B cell (primary cell): ENCODE measurements at regions not wholly inside any gene's neighbourhood (a gene's known extent, or its start where the extent isn't known, plus 50 kb on each side); places are given as distances from the start of the nearest gene placed in this dataset.

Experiments used
- ATAC-seq: fragments of 200-7000 bp; cut with Tn5 transposase; one replicate; pipeline ENCODE4 v1.10.0; 2021; ENCODE audit warnings: low read depth, mild to moderate bottlenecking, moderate number of reproducible peaks, moderate library complexity
- CTCF ChIA-PET: fragments of 350-600 bp; sonication (Branson Sonifier 250); formaldehyde crosslinking; loops from one replicate; lab custom pipeline; 2021; ENCODE audit warnings: antibody characterized with exemption, inconsistent platforms; lab: Charles Lee
- POLR2A ChIA-PET: fragments of 350-600 bp; sonication (Branson Sonifier 250); formaldehyde crosslinking; loops from one replicate; lab custom pipeline; 2021; ENCODE audit warnings: antibody characterized with exemption; lab: Charles Lee
- DNase-seq: peaks from one replicate; pipeline ENCODE4 v3.0.0; 2013
- H2AFZ ChIP-seq: 2 replicates; pipeline ENCODE4 v1.6.1; 2012; ENCODE audit warnings: mild to moderate bottlenecking, low read depth, low read length; ENCODE audit not compliant: insufficient read depth, poor library complexity, severe bottlenecking
- H3K27ac ChIP-seq, 2 donors: 1 replicate in 1 of 2; 2 replicates in 1 of 2; pipeline ENCODE4 v1.5.1; 2012 to 2013; ENCODE audit warnings: low read length in 2 of 2, mild to moderate bottlenecking in 2 of 2, moderate library complexity in 1 of 2
- H3K27me3 ChIP-seq, 4 experiments: fragments of 200-600 bp in 1 of 4; sonication (generic) in 1 of 4; replicated peaks in 1 of 4; 1 replicate in 2 of 4; 2 replicates in 2 of 4; pipeline versions ENCODE4 v1.6.1 to v1.7.0; 2013 to 2016; ENCODE audit warnings: low read length in 3 of 4, mild to moderate bottlenecking in 2 of 4, mixed read lengths in 1 of 4, moderate library complexity in 1 of 4; ENCODE audit not compliant: insufficient read depth in 4 of 4, control insufficient read depth in 3 of 4; ENCODE audit errors: control extremely low read depth in 1 of 4
- H3K36me3 ChIP-seq, 2 experiments: replicated peaks in 1 of 2; 1 replicate in 1 of 2; 2 replicates in 1 of 2; pipeline versions ENCODE4 v1.6.1 to v1.7.1; 2013; ENCODE audit warnings: low read length in 1 of 2; ENCODE audit not compliant: insufficient read depth in 2 of 2, control insufficient read depth in 1 of 2; ENCODE audit errors: control extremely low read depth in 1 of 2, extremely low read depth in 1 of 2
- H3K4me1 ChIP-seq, 2 donors: fragments of 200-600 bp in 1 of 2; sonication (generic) in 1 of 2; 1 replicate in 1 of 2; 2 replicates in 1 of 2; pipeline versions ENCODE4 v1.5.1 to v1.6.1; 2013 to 2017; ENCODE audit warnings: low read length in 2 of 2; ENCODE audit not compliant: control insufficient read depth in 2 of 2, insufficient read depth in 2 of 2
- H3K4me2 ChIP-seq: replicated peaks from 2 replicates; pipeline ENCODE3; 2012; ENCODE audit warnings: mild to moderate bottlenecking, low read depth, low read length; ENCODE audit not compliant: poor library complexity, severe bottlenecking
- H3K4me3 ChIP-seq, 5 experiments: fragments of 200-600 bp in 1 of 5; sonication (generic) in 1 of 5; 1 replicate in 3 of 5; 2 replicates in 2 of 5; pipeline versions ENCODE4 v1.5.1 to v1.7.0; 2011 to 2016; ENCODE audit warnings: low read length in 4 of 5, mild to moderate bottlenecking in 4 of 5, low read depth in 2 of 5, control low read depth in 1 of 5, moderate library complexity in 1 of 5; ENCODE audit not compliant: insufficient read depth in 1 of 5; ENCODE audit errors: control extremely low read depth in 1 of 5, extremely low read depth in 1 of 5
- H3K79me2 ChIP-seq: fragments of 200-600 bp; sonication (generic); one replicate; pipeline ENCODE4 v1.6.0; 2016; ENCODE audit warnings: low read length; ENCODE audit not compliant: control insufficient read depth, insufficient read depth
- H3K9ac ChIP-seq: fragments of 200-600 bp; sonication (generic); 2 replicates; pipeline ENCODE4 v1.6.1; 2017; ENCODE audit warnings: mild to moderate bottlenecking, low read length, moderate library complexity
- H3K9me3 ChIP-seq, 3 donors: one replicate each; pipeline versions ENCODE4 v1.6.1 to v1.7.1; 2013; ENCODE audit warnings: low read length in 2 of 3; ENCODE audit not compliant: control insufficient read depth in 2 of 3, insufficient read depth in 1 of 3; ENCODE audit errors: control extremely low read depth in 1 of 3
- H4K20me1 ChIP-seq: 2 replicates; pipeline ENCODE4 v1.6.0; 2012; ENCODE audit warnings: mild to moderate bottlenecking, low read length; ENCODE audit not compliant: insufficient read depth, control insufficient read depth, poor library complexity, severe bottlenecking
- H3K27ac Mint-ChIP-seq: one replicate; pipeline ENCODE4 v1.8.0; 2021; ENCODE audit warnings: mixed read lengths
- H3K27me3 Mint-ChIP-seq: one replicate; pipeline ENCODE4 v1.8.0; 2021; ENCODE audit warnings: mixed read lengths
- H3K4me1 Mint-ChIP-seq: one replicate; pipeline ENCODE4 v1.8.0; 2021; ENCODE audit warnings: mixed read lengths
- H3K4me3 Mint-ChIP-seq: one replicate; pipeline ENCODE4 v1.8.0; 2021; ENCODE audit warnings: mixed read lengths
- H3K9me3 Mint-ChIP-seq: one replicate; pipeline ENCODE4 v1.8.0; 2022; ENCODE audit warnings: mixed read lengths; ENCODE audit not compliant: insufficient read depth
- EZH2 ChIP-seq: IDR thresholded peaks from 2 replicates; pipeline ENCODE4 v1.6.1; 2012; ENCODE audit warnings: borderline replicate concordance, low read depth, mild to moderate bottlenecking, moderate library complexity, low read length; ENCODE audit not compliant: insufficient read depth, poor library complexity, severe bottlenecking
- WGBS: methylation state at CpG from one replicate; pipeline ENCODE4 v1.1.5; 2013; ENCODE audit warnings: missing lambda C conversion rate; ENCODE audit not compliant: insufficient coverage; 5-methylcytosine and 5-hydroxymethylcytosine counted together
- intact Hi-C: fragments of 100-400 bp; cut with micrococcal nuclease; formaldehyde crosslinking; loops from one replicate; pipeline ENCODE4 v1.10.0; 2022
- TF ChIP-seq, protein P1 (sequence below): fragments of 200-600 bp; IDR thresholded peaks from one replicate; pipeline ENCODE4 v1.8.0; 2022; ENCODE audit warnings: antibody characterized with exemption, mild to moderate bottlenecking

DNA sequence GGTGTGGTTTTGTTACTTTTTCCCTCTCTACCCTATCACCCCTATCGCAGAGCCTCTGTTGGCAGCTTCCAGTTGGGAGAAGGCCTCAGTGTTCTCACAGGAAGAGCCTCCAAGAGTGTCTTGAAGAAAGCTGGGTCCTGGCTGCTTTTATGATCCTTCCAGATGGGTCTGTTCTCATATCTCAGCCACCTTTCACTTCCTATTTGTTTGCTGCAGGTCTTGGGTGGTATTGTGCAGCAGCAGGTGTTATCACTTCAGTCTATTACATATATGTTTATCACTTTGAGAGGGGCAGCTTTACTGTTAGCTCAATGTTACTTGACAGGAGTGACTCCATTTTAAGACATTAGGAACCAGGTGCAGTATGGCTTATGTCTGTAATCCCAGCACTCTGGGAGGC lies 59.2 kb upstream of the GDNF start:
- Histone ChIP-seq H4K20me1 (no peaks in the 10 kb centered on the region), H3K79me2 (no peaks in the 10 kb centered on the region), H3K9ac (no peak overlapping the region), H3K9me3 (no peaks in the 10 kb centered on the region), H3K36me3 (no peaks in the 10 kb centered on the region), H3K27me3 (peaks cover 0 to 5% (median 0%) of the 10 kb centered on the region in 4 experiments), H3K4me1 (no peaks in the 10 kb centered on the region), H3K27ac (no peak overlapping the region), H2AFZ (no peak overlapping the region), H3K4me2 (no peak overlapping the region), H3K4me3 (no peak overlapping the region)
- DNase-seq (no peak), ATAC-seq (no peak)
- Mint-ChIP-seq H3K4me3 (no peak overlapping the region), H3K4me1 (no peaks in the 10 kb centered on the region), H3K27me3 (peaks cover 8% of the 10 kb centered on the region), H3K27ac (no peak overlapping the region), H3K9me3 (peaks cover 4% of the 10 kb centered on the region)
- no CpG with 5 or more reads among the region's 1 CpG for WGBS
- no peak for TF ChIP-seq EZH2
- TF ChIP-seq, protein P1, sequence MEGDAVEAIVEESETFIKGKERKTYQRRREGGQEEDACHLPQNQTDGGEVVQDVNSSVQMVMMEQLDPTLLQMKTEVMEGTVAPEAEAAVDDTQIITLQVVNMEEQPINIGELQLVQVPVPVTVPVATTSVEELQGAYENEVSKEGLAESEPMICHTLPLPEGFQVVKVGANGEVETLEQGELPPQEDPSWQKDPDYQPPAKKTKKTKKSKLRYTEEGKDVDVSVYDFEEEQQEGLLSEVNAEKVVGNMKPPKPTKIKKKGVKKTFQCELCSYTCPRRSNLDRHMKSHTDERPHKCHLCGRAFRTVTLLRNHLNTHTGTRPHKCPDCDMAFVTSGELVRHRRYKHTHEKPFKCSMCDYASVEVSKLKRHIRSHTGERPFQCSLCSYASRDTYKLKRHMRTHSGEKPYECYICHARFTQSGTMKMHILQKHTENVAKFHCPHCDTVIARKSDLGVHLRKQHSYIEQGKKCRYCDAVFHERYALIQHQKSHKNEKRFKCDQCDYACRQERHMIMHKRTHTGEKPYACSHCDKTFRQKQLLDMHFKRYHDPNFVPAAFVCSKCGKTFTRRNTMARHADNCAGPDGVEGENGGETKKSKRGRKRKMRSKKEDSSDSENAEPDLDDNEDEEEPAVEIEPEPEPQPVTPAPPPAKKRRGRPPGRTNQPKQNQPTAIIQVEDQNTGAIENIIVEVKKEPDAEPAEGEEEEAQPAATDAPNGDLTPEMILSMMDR, result no peak
- ChIA-PET CTCF (no interaction called here), POLR2A (no interaction called here)
- intact Hi-C loops, result no loop called here

DNA sequence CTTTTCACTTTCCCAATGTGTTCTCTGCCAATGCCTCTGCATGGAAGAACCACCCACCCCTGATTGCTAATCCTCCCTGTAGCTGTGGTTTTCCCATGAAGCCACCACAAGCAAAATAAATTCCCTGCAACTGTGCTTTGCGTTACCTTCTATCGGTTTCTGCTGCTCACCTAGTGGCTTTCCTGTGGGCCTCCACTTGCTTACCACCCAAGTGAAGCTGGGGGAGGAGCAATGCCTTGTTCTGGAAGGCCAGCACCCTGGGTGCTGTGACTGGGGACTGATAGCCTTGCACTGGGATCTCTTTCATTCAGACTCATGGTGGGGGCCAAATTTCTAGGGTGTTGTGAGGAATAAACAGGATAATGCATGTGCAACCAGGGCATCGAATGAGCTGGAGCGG lies 56.3 kb upstream of the GDNF start:
- Mint-ChIP-seq H3K4me3 (no peak overlapping the region), H3K4me1 (no peaks in the 10 kb centered on the region), H3K27me3 (peaks cover 5% of the 10 kb centered on the region), H3K27ac (no peak overlapping the region), H3K9me3 (no peaks in the 10 kb centered on the region)
- no peak overlapping the region for H3K4me3 ChIP-seq
- DNase-seq, result no peak
- H4K20me1 ChIP-seq, result no peaks in the 10 kb centered on the region
- ChIA-PET CTCF (no interaction called here), POLR2A (no interaction called here)
- H3K4me2 ChIP-seq, result no peak overlapping the region
- intact Hi-C loops, result no loop called here
- H2AFZ ChIP-seq, result no peak overlapping the region
- no peak overlapping the region for H3K9ac ChIP-seq
- ATAC-seq, result no peak
- no peaks in the 10 kb centered on the region for H3K36me3 ChIP-seq
- 58% methylated on average over 3 of the region's 4 CpGs for WGBS
- H3K27ac ChIP-seq, result no peak overlapping the region
- no peaks in the 10 kb centered on the region for H3K4me1 ChIP-seq
- no peak for TF ChIP-seq EZH2
- TF ChIP-seq, protein P1, result no peak
- no peaks in the 10 kb centered on the region for H3K79me2 ChIP-seq
- H3K27me3 ChIP-seq, result peaks cover 0 to 5% (median 0%) of the 10 kb centered on the region in 4 experiments
- no peaks in the 10 kb centered on the region for H3K9me3 ChIP-seq
